Neural progenitor cell (in vitro differentiated cells): ENCODE measurements at regions not wholly inside any gene's neighbourhood (a gene's known extent, or its start where the extent isn't known, plus 50 kb on each side); places are given as distances from the start of the nearest gene placed in this dataset.
"Not testable (repeated sequence)": the region's sequence is repeated elsewhere in the genome, so short reads cannot be mapped to it uniquely, and the experiment has no call there.

Source experiments
- EZH2 ChIP-seq: fragments of 200-600 bp; sonication (generic); IDR thresholded peaks from 2 replicates; pipeline ENCODE4 v1.6.1; 2017; ENCODE audit warnings: antibody characterized with exemption, mild to moderate bottlenecking, moderate library complexity
- TF ChIP-seq, protein P1 (sequence below): fragments of 200-600 bp; sonication (generic); IDR thresholded peaks from 2 replicates; pipeline ENCODE4 v1.5.1; 2017; ENCODE audit warnings: antibody characterized with exemption, mild to moderate bottlenecking

DNA sequence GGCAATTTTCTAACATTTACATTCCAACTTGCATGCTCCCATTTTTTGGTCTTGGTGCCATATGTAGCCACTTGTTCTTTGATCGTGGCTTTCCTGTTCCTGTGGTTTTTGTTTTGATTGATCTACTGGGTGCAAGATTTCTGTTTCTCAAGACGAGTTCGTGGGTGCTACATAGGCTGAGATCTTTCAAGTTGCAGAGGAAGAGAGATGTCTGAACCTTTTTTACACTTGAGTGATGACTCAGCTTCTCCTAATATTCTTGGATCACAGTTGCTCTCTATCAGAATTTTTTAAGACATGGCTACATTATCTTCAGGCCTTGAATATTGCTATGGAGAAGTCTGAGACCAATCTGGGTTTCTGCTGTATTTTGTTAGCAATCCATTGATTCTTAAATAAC, 85.1 kb downstream of the SRGAP2 start:
- TF ChIP-seq, protein P1, sequence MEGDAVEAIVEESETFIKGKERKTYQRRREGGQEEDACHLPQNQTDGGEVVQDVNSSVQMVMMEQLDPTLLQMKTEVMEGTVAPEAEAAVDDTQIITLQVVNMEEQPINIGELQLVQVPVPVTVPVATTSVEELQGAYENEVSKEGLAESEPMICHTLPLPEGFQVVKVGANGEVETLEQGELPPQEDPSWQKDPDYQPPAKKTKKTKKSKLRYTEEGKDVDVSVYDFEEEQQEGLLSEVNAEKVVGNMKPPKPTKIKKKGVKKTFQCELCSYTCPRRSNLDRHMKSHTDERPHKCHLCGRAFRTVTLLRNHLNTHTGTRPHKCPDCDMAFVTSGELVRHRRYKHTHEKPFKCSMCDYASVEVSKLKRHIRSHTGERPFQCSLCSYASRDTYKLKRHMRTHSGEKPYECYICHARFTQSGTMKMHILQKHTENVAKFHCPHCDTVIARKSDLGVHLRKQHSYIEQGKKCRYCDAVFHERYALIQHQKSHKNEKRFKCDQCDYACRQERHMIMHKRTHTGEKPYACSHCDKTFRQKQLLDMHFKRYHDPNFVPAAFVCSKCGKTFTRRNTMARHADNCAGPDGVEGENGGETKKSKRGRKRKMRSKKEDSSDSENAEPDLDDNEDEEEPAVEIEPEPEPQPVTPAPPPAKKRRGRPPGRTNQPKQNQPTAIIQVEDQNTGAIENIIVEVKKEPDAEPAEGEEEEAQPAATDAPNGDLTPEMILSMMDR: not testable (repeated sequence)
- not testable (repeated sequence) for TF ChIP-seq EZH2
